Endothelial cell of umbilical vein (primary cell): ENCODE measurements at regions not wholly inside any gene's neighbourhood (a gene's known extent, or its start where the extent isn't known, plus 50 kb on each side); places are given as distances from the start of the nearest gene placed in this dataset.

Source experiments
- BruUV-seq: library from RNA; stranded (reverse); fragments of 400-500 nt; replicated peaks from 2 replicates; lab custom pipeline; 2021; lab: Mats Ljungman, UMichigan
- CTCF ChIA-PET: fragments of 300-600, 350-600 bp; sonication (Branson Sonifier 250); formaldehyde crosslinking; loops from one replicate; lab custom pipeline; 2021; ENCODE audit warnings: antibody characterized with exemption, inconsistent platforms; lab: Charles Lee
- POLR2A ChIA-PET: fragments of 300-600, 350-600 bp; sonication (Branson Sonifier 250); formaldehyde crosslinking; loops from one replicate; lab custom pipeline; 2021; ENCODE audit warnings: antibody characterized with exemption, inconsistent platforms; lab: Charles Lee
- DNase-seq: peaks from one replicate; pipeline ENCODE4 v3.0.0-alpha.2; 2011; ENCODE audit warnings: low read depth, low spot score
- FAIRE-seq: peaks from 2 replicates; lab custom pipeline; 2011; peaks lifted over from hg19 to GRCh38; lab: Jason Lieb, UNC
- H2AFZ ChIP-seq: 2 replicates; pipeline ENCODE4 v1.6.0; 2012; ENCODE audit warnings: low read depth, low read length, control low read depth, inconsistent platforms
- H3K27ac ChIP-seq: 2 replicates; pipeline ENCODE4 v1.5.1; 2011; ENCODE audit warnings: low read depth, mild to moderate bottlenecking, control low read depth, low read length, moderate library complexity; ENCODE audit not compliant: insufficient read depth
- H3K27me3 ChIP-seq, 2 experiments: 2 replicates each; pipeline versions ENCODE4 v1.6.0 to v1.6.1; 2011; ENCODE audit warnings: low read length in 2 of 2, mixed read lengths in 1 of 2; ENCODE audit not compliant: control insufficient read depth in 2 of 2, insufficient read depth in 2 of 2
- H3K36me3 ChIP-seq, 2 experiments: 2 replicates in 1 of 2; 3 replicates in 1 of 2; pipeline ENCODE4 v1.5.1; 2011; ENCODE audit warnings: low read length in 2 of 2, mild to moderate bottlenecking in 1 of 2, moderate library complexity in 1 of 2; ENCODE audit not compliant: control insufficient read depth in 2 of 2, insufficient read depth in 2 of 2; ENCODE audit errors: extremely low read depth in 1 of 2
- H3K4me1 ChIP-seq: 3 replicates; pipeline ENCODE4 v1.5.1; 2011; ENCODE audit warnings: mild to moderate bottlenecking, low read length; ENCODE audit not compliant: control insufficient read depth, insufficient read depth; ENCODE audit errors: extremely low read depth
- H3K4me2 ChIP-seq: 2 replicates; pipeline ENCODE4 v1.6.1; 2011; ENCODE audit warnings: low read length, control low read depth, mixed read lengths; ENCODE audit not compliant: insufficient read depth
- H3K4me3 ChIP-seq, 3 experiments: fragments of 200-600 bp in 1 of 3; sonication (generic), shearing (Covaris generic) in 1 of 3; replicated peaks in 1 of 3; 2 replicates each; pipeline ENCODE4 v1.5.1; 2011 to 2016; ENCODE audit warnings: control low read depth in 3 of 3, low read length in 3 of 3, mild to moderate bottlenecking in 2 of 3, inconsistent platforms in 1 of 3, low read depth in 1 of 3, moderate library complexity in 1 of 3; ENCODE audit not compliant: insufficient read depth in 1 of 3
- H3K79me2 ChIP-seq: 2 replicates; pipeline ENCODE4 v1.6.0; 2012; ENCODE audit warnings: low read length, inconsistent platforms; ENCODE audit not compliant: control insufficient read depth, insufficient read depth
- H3K9ac ChIP-seq: replicated peaks from 2 replicates; pipeline ENCODE3; 2011; ENCODE audit warnings: low read length, control low read depth; ENCODE audit not compliant: insufficient read depth; ENCODE audit errors: extremely low read depth
- H3K9me1 ChIP-seq: replicated peaks from 3 replicates; pipeline ENCODE4 v1.6.0; 2011; ENCODE audit warnings: mild to moderate bottlenecking, low read length; ENCODE audit not compliant: control insufficient read depth, insufficient read depth; ENCODE audit errors: extremely low read depth
- H3K9me3 ChIP-seq: replicated peaks from 2 replicates; pipeline ENCODE4 v1.5.1; 2012; ENCODE audit warnings: low read length, inconsistent platforms; ENCODE audit not compliant: control insufficient read depth, insufficient read depth
- H4K20me1 ChIP-seq: replicated peaks from 2 replicates; pipeline ENCODE3; 2011; ENCODE audit warnings: mild to moderate bottlenecking, low read length; ENCODE audit not compliant: control insufficient read depth, insufficient read depth; ENCODE audit errors: extremely low read depth
- CTCF ChIP-seq, 2 donors: IDR thresholded peaks; 1 replicate in 1 of 2; 2 replicates in 1 of 2; pipeline ENCODE4 v1.5.1; 2011; ENCODE audit warnings: low read length in 2 of 2, mild to moderate bottlenecking in 2 of 2, moderate library complexity in 2 of 2, control low read depth in 1 of 2, inconsistent platforms in 1 of 2, low read depth in 1 of 2; ENCODE audit not compliant: insufficient read depth in 1 of 2; ENCODE audit errors: extremely low read depth in 1 of 2
- EZH2 ChIP-seq: IDR thresholded peaks from 2 replicates; pipeline ENCODE4 v1.6.1; 2012; ENCODE audit warnings: borderline replicate concordance, low read depth, mild to moderate bottlenecking, moderate library complexity, low read length, inconsistent platforms; ENCODE audit not compliant: severe bottlenecking
- FOS ChIP-seq: IDR thresholded peaks from 2 replicates; pipeline ENCODE4 v1.6.1; 2011; ENCODE audit warnings: mild to moderate bottlenecking, low read length, moderate library complexity, borderline replicate concordance; ENCODE audit not compliant: insufficient read depth
- GATA2 ChIP-seq: IDR thresholded peaks from 2 replicates; pipeline ENCODE4 v1.7.0; 2011; ENCODE audit warnings: low read depth, mild to moderate bottlenecking, moderate library complexity, mixed read lengths, low read length; ENCODE audit not compliant: insufficient read length, insufficient read depth
- JUN ChIP-seq: IDR thresholded peaks from 2 replicates; pipeline ENCODE4 v1.6.1; 2011; ENCODE audit warnings: borderline replicate concordance, low read depth; ENCODE audit not compliant: insufficient read length, insufficient read depth
- MAX ChIP-seq: IDR thresholded peaks from 2 replicates; pipeline ENCODE4 v1.6.1; 2011; ENCODE audit not compliant: insufficient read depth, insufficient read length
- MYC ChIP-seq: IDR thresholded peaks from one replicate; pipeline ENCODE4 v1.6.1; 2011; ENCODE audit warnings: mild to moderate bottlenecking, low read depth, low read length
- POLR2A ChIP-seq: IDR thresholded peaks from 2 replicates; pipeline ENCODE4 v1.6.1; 2012; ENCODE audit warnings: low read depth, mild to moderate bottlenecking, control low read depth, low read length
- POLR2AphosphoS5 ChIP-seq: IDR thresholded peaks from 2 replicates; pipeline ENCODE4 v1.6.1; 2012; ENCODE audit warnings: low read depth, mild to moderate bottlenecking, control low read depth, low read length, moderate library complexity; ENCODE audit not compliant: insufficient read depth
- dilution Hi-C: fragments of 300-500 bp; cut with MboI; formaldehyde crosslinking; loops from one replicate; pipeline ENCODE4 v1.15.0; 2019; ENCODE audit warnings: low sequenced_read_pairs; ENCODE audit not compliant: extremely low pct_ligation_motif_present
- intact Hi-C: fragments of 100-400 bp; cut with micrococcal nuclease; formaldehyde crosslinking; loops from one replicate; pipeline ENCODE4 v1.10.0; 2022

- Histone ChIP-seq H4K20me1 (no peaks in the 10 kb centered on the region), H3K27me3 (no peaks in the 10 kb centered on the region), H3K27ac (no peak overlapping the region), H3K4me1 (peaks cover 14% of the 10 kb centered on the region), H3K4me2 (peak overlapping the region; percentile 42), H3K9me1 (no peaks in the 10 kb centered on the region), H2AFZ (no peak overlapping the region), H3K4me3 (no peak overlapping the region), H3K9ac (no peak overlapping the region), H3K9me3 (no peaks in the 10 kb centered on the region), H3K79me2 (no peaks in the 10 kb centered on the region), H3K36me3 (no peaks in the 10 kb centered on the region)
- DNase-seq: peak; percentile 51
- ChIA-PET POLR2A (no interaction called here), CTCF (interaction anchor here (1.1 to 2.4 kb wide), 2 partner anchors 25 to 50 kb away, joined by 3 to 11 read pairs; no protein-coding TSS in a partner anchor)
- intact Hi-C loops (loop anchor here (5.0 kb wide), 1 partner anchor 275 kb away; no protein-coding TSS in a partner anchor), dilution Hi-C loops (no loop called here)
- TF ChIP-seq GATA2: peak; percentile 89
- peak; percentile 60 for TF ChIP-seq FOS
- no peak for TF ChIP-seq MAX
- peak; percentile 38 for FAIRE-seq
- BruUV-seq: no TSS peak
Measured at GRCh38 chr2:211132573-211132972, 576.2 kb downstream of the CPS1 start.

GRCh38 chr2:211133766-211134165 lies 577.4 kb downstream of the CPS1 start:
- H3K79me2 ChIP-seq: no peaks in the 10 kb centered on the region
- no peaks in the 10 kb centered on the region for H3K27me3 ChIP-seq
- H3K4me1 ChIP-seq: peaks cover 14% of the 10 kb centered on the region
- no peaks in the 10 kb centered on the region for H3K9me3 ChIP-seq
- FAIRE-seq (peak; percentile 44), DNase-seq (no peak)
- H4K20me1 ChIP-seq: no peaks in the 10 kb centered on the region
- dilution Hi-C loops: no loop called here
- intact Hi-C loops: loop anchor here (5.0 kb wide), 1 partner anchor 274 kb away; no protein-coding TSS in a partner anchor
- BruUV-seq: no TSS peak
- H3K4me3 ChIP-seq: no peak overlapping the region
- ChIA-PET POLR2A (no interaction called here), CTCF (interaction anchor here (2.4 kb wide), 1 partner anchor 24 kb away, joined by 11 read pairs; no protein-coding TSS in a partner anchor)
- no peak overlapping the region for H3K4me2 ChIP-seq
- H3K36me3 ChIP-seq: no peaks in the 10 kb centered on the region
- no peak overlapping the region for H3K27ac ChIP-seq
- H2AFZ ChIP-seq: no peak overlapping the region
- TF ChIP-seq MAX (no peak), POLR2A (no peak), EZH2 (no peak), GATA2 (no peak), POLR2AphosphoS5 (no peak), CTCF (IDR thresholded peaks at IDR 0.05; ENCODE audit: extremely low read depth in 1 of 2, insufficient read depth in 1 of 2, low read depth in 1 of 2, low read length in 2 of 2) (no peak), FOS (no peak), MYC (no peak), JUN (no peak)
- no peaks in the 10 kb centered on the region for H3K9me1 ChIP-seq
- no peak overlapping the region for H3K9ac ChIP-seq
